OCI-LY7 (cell line): ENCODE measurements at regions not wholly inside any gene's neighbourhood (a gene's known extent, or its start where the extent isn't known, plus 50 kb on each side); places are given as distances from the start of the nearest gene placed in this dataset.

Experiments used
- BruUV-seq: library from RNA; stranded (reverse); fragments of 400-500 nt; replicated peaks from 2 replicates; lab custom pipeline; 2021; lab: Mats Ljungman, UMichigan
- CTCF ChIA-PET: fragments of 300-600 bp; sonication (Branson Sonifier 250); formaldehyde crosslinking; loops from one replicate; lab custom pipeline; 2022; ENCODE audit warnings: antibody characterized with exemption; ENCODE audit not compliant: unreplicated experiment; lab: Charles Lee
- POLR2A ChIA-PET: fragments of 300-600 bp; sonication (Branson Sonifier 250); formaldehyde crosslinking; loops from one replicate; lab custom pipeline; 2022; ENCODE audit warnings: antibody characterized with exemption; lab: Charles Lee
- DNase-seq: peaks from one replicate; pipeline ENCODE4 v3.0.0-alpha.2; 2015; ENCODE audit warnings: low spot score
- H2AFZ ChIP-seq: fragments of 200-600 bp; sonication (generic), shearing (Covaris generic); 2 replicates; pipeline ENCODE4 v1.6.1; 2014; ENCODE audit warnings: mild to moderate bottlenecking, antibody characterized with exemption, low read length, moderate library complexity
- H3K27ac ChIP-seq: fragments of 200-600 bp; sonication (generic); 2 replicates; pipeline ENCODE4 v1.5.1; 2014; ENCODE audit warnings: mixed run types, low read depth, mild to moderate bottlenecking, moderate library complexity, low read length, inconsistent platforms; ENCODE audit not compliant: poor library complexity, severe bottlenecking
- H3K36me3 ChIP-seq: fragments of 200-600 bp; sonication (generic); 2 replicates; pipeline ENCODE4 v1.6.1; 2014; ENCODE audit warnings: mild to moderate bottlenecking, antibody characterized with exemption, low read length, moderate library complexity, mixed read lengths; ENCODE audit not compliant: insufficient read depth
- H3K4me1 ChIP-seq: fragments of 200-600 bp; sonication (generic); 2 replicates; pipeline ENCODE4 v1.5.1; 2014; ENCODE audit warnings: mild to moderate bottlenecking, low read length; ENCODE audit not compliant: insufficient read depth, poor library complexity, severe bottlenecking
- H3K4me2 ChIP-seq: fragments of 200-600 bp; sonication (generic); 2 replicates; pipeline ENCODE4 v1.6.1; 2014; ENCODE audit warnings: mild to moderate bottlenecking, low read length
- H3K4me3 ChIP-seq: fragments of 200-600 bp; sonication (generic); 2 replicates; pipeline ENCODE4 v1.5.1; 2014; ENCODE audit warnings: mild to moderate bottlenecking, low read depth, low read length; ENCODE audit not compliant: poor library complexity, severe bottlenecking
- H3K79me2 ChIP-seq: fragments of 200-600 bp; sonication (generic); 2 replicates; pipeline ENCODE4 v1.6.1; 2016; ENCODE audit warnings: low read depth, mild to moderate bottlenecking, low read length, moderate library complexity, mixed read lengths; ENCODE audit not compliant: insufficient read depth
- H3K9me2 ChIP-seq: fragments of 200-600 bp; sonication (generic); 2 replicates; pipeline ENCODE4 v1.6.1; 2016; ENCODE audit warnings: mild to moderate bottlenecking, low read length, mixed read lengths; ENCODE audit not compliant: insufficient read depth
- H3K9me3 ChIP-seq: fragments of 200-600 bp; sonication (generic); 2 replicates; pipeline ENCODE4 v1.6.1; 2014; ENCODE audit warnings: mild to moderate bottlenecking, mixed run types, low read length, mixed read lengths
- H4K20me1 ChIP-seq: fragments of 200-600 bp; sonication (generic); 2 replicates; pipeline ENCODE4 v1.6.1; 2014; ENCODE audit warnings: mild to moderate bottlenecking, antibody characterized with exemption, low read length, moderate library complexity, mixed read lengths; ENCODE audit not compliant: insufficient read depth
- CTCF ChIP-seq: fragments of 200-600 bp; sonication (generic); conservative IDR thresholded peaks from 2 replicates; pipeline ENCODE4 v1.5.1; 2014; ENCODE audit warnings: mild to moderate bottlenecking, antibody characterized with exemption, low read length, moderate library complexity, mixed read lengths
- EZH2phosphoT487 ChIP-seq: fragments of 200-600 bp; sonication (generic); IDR thresholded peaks from 2 replicates; pipeline ENCODE4 v1.6.1; 2018; ENCODE audit warnings: low read depth, borderline replicate concordance, mild to moderate bottlenecking, mixed run types, antibody characterized with exemption, low read length, moderate library complexity, mixed read lengths
- intact Hi-C: fragments of 100-400 bp; cut with micrococcal nuclease; formaldehyde crosslinking; loops from one replicate; pipeline ENCODE4 v1.10.0; 2022; ENCODE audit not compliant: unreplicated experiment

- BruUV-seq, result no TSS peak
- Histone ChIP-seq H3K9me2 (no peaks in the 10 kb centered on the region), H3K79me2 (no peaks in the 10 kb centered on the region), H4K20me1 (no peaks in the 10 kb centered on the region), H3K9me3 (no peaks in the 10 kb centered on the region), H3K36me3 (no peaks in the 10 kb centered on the region), H3K4me3 (no peak overlapping the region), H3K27ac (no peak overlapping the region), H3K4me2 (no peak overlapping the region), H3K4me1 (no peaks in the 10 kb centered on the region), H2AFZ (no peak overlapping the region)
- ChIA-PET POLR2A (no interaction called here), CTCF (no interaction called here)
- no peak for DNase-seq
- intact Hi-C loops, result no loop called here
- no peak for TF ChIP-seq EZH2phosphoT487
- no peak for TF ChIP-seq CTCF
Observed at GRCh38 chr20:20931024-20931423, 175.1 kb downstream of the LINC00237 start.

- no peaks in the 10 kb centered on the region for H3K4me1 ChIP-seq
- H3K4me2 ChIP-seq, result no peak overlapping the region
- intact Hi-C loops, result no loop called here
- no peaks in the 10 kb centered on the region for H3K36me3 ChIP-seq
- no peak overlapping the region for H3K4me3 ChIP-seq
- TF ChIP-seq CTCF (no peak), EZH2phosphoT487 (no peak)
- H2AFZ ChIP-seq, result no peak overlapping the region
- no peak for DNase-seq
- H4K20me1 ChIP-seq, result no peaks in the 10 kb centered on the region
- H3K9me2 ChIP-seq, result no peaks in the 10 kb centered on the region
- CTCF ChIA-PET, result no interaction called here
- H3K9me3 ChIP-seq, result no peaks in the 10 kb centered on the region
- H3K79me2 ChIP-seq, result no peaks in the 10 kb centered on the region
- POLR2A ChIA-PET, result no interaction called here
- H3K27ac ChIP-seq, result no peak overlapping the region
- no TSS peak for BruUV-seq
Observed at GRCh38 chr20:20930500-20930899, 175.7 kb downstream of the LINC00237 start.

GRCh38 chr20:20929341-20929740, 176.8 kb downstream of the LINC00237 start:
- Histone ChIP-seq H3K27ac (no peak overlapping the region), H3K4me3 (no peak overlapping the region), H3K4me1 (no peaks in the 10 kb centered on the region), H3K9me3 (no peaks in the 10 kb centered on the region), H3K79me2 (no peaks in the 10 kb centered on the region), H4K20me1 (no peaks in the 10 kb centered on the region), H2AFZ (no peak overlapping the region), H3K4me2 (no peak overlapping the region), H3K36me3 (no peaks in the 10 kb centered on the region), H3K9me2 (no peaks in the 10 kb centered on the region)
- POLR2A ChIA-PET, result no interaction called here
- intact Hi-C loops, result no loop called here
- DNase-seq, result no peak
- CTCF ChIA-PET, result no interaction called here
- BruUV-seq, result no TSS peak
- TF ChIP-seq CTCF, result no peak
- TF ChIP-seq EZH2phosphoT487, result no peak
